NB4 (cell line): ENCODE measurements at regions not wholly inside any gene's neighbourhood (a gene's known extent, or its start where the extent isn't known, plus 50 kb on each side); places are given as distances from the start of the nearest gene placed in this dataset.

Experiments used
- CTCF ChIP-seq: IDR thresholded peaks from one replicate; pipeline ENCODE4 v1.5.1; 2012; ENCODE audit warnings: low read depth, low read length
- MAX ChIP-seq: IDR thresholded peaks from 2 replicates; pipeline ENCODE4 v1.6.1; 2011; ENCODE audit warnings: low read depth, low read length
- MYC ChIP-seq: IDR thresholded peaks from 2 replicates; pipeline ENCODE4 v1.6.1; 2011; ENCODE audit warnings: low read depth, low read length
- POLR2A ChIP-seq: IDR thresholded peaks from 2 replicates; pipeline ENCODE4 v1.6.1; 2011; ENCODE audit warnings: mild to moderate bottlenecking; ENCODE audit not compliant: insufficient read length; ENCODE audit errors: extremely low read depth

- TF ChIP-seq CTCF, result no peak
- no peak for TF ChIP-seq POLR2A
- no peak for TF ChIP-seq MAX
- no peak for TF ChIP-seq MYC
These were observed 428.2 kb upstream of the IRX4 start for GRCh38 chr5:2310946-2311345.
